ENCODE measurements at regions not wholly inside any gene's neighbourhood (a gene's known extent, or its start where the extent isn't known, plus 50 kb on each side); places are given as distances from the start of the nearest gene placed in this dataset.

DNA sequence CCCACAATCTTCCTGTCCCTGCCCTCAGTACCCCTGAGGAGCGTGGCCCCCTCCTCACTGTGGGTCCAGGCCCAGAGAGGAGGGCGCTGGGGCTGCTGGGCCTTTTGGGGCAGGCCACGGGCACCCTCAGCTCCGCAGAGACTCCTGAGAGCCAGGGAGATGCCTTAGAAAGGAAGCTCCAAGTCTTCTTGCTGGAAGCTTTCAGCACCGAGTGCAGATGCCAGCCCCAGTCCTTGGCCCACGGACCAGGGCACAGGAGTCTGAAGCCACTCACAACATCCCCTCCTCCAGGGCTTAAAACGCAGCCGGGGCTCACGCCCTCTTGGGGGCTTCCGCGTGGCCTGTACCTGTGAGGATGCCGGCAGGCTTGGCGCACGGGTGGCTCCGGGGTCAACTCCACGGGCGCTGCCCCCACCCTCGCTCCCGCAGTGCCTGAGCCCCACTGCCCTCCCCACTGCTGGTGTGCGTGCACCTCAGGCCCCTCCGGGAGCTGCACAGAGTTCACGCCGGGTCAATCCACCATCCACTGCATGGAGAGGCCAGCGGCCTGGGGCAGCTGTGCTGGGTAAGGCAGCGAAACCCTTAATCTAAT lies 72.1 kb upstream of the CTDP1 start:
- no peak overlapping the region for H3K4me3 ChIP-seq (ENCODE audit: low read depth, low read length)
- no peak for DNase-seq (ENCODE audit: low read depth)
- TF ChIP-seq, protein P1, sequence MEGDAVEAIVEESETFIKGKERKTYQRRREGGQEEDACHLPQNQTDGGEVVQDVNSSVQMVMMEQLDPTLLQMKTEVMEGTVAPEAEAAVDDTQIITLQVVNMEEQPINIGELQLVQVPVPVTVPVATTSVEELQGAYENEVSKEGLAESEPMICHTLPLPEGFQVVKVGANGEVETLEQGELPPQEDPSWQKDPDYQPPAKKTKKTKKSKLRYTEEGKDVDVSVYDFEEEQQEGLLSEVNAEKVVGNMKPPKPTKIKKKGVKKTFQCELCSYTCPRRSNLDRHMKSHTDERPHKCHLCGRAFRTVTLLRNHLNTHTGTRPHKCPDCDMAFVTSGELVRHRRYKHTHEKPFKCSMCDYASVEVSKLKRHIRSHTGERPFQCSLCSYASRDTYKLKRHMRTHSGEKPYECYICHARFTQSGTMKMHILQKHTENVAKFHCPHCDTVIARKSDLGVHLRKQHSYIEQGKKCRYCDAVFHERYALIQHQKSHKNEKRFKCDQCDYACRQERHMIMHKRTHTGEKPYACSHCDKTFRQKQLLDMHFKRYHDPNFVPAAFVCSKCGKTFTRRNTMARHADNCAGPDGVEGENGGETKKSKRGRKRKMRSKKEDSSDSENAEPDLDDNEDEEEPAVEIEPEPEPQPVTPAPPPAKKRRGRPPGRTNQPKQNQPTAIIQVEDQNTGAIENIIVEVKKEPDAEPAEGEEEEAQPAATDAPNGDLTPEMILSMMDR (conservative IDR thresholded peaks at IDR 0.05; ENCODE audit: low read depth, low read length) = no peak

DNA sequence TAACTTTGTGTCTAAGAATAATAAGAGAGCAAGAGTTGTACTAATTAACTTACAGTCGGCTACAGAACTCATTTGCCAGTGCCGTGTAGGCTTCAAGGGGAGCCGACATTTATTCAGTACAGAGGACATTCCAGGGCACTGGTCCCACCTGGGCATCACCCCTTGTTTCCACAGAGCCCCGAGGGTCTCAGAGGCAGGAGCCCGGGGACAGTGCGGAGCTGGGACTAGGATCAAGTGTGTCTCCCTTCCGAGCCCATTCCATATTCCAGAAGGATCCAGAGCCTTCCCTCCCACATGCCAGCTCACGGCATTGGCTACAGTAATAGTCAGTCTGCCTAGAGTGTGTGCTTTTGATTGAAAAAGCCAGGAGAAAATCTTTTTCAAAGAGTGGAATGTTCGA lies 71.5 kb upstream of the CTDP1 start:
- TF ChIP-seq, protein P1 (conservative IDR thresholded peaks at IDR 0.05; ENCODE audit: low read depth, low read length) = no peak
- no peak overlapping the region for H3K4me3 ChIP-seq (ENCODE audit: low read depth, low read length)
- DNase-seq (ENCODE audit: low read depth) = no peak

DNA sequence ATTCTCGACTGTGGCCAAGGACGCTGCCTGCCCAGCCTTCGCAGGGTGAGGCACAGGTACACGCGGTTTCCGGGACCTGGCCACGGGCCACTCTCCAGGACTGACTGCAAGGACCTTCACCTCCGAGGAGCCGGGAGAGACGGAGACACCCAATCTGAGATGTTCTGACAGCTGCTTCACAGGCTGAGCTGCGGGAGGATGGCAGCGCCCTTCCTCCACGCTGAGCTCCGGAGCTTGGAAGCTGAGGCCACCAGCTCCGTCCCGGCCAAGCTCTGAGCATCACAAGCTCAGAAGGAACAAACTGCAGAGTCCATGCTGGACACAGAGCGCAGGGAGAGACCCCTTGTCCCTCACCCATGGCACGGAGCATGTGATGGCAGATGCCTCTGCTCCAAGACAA lies 71.1 kb upstream of the CTDP1 start:
- TF ChIP-seq, protein P1 (conservative IDR thresholded peaks at IDR 0.05; ENCODE audit: low read depth, low read length) = no peak
- H3K4me3 ChIP-seq (ENCODE audit: low read depth, low read length) = no peak overlapping the region
- DNase-seq (ENCODE audit: low read depth) = no peak

DNA sequence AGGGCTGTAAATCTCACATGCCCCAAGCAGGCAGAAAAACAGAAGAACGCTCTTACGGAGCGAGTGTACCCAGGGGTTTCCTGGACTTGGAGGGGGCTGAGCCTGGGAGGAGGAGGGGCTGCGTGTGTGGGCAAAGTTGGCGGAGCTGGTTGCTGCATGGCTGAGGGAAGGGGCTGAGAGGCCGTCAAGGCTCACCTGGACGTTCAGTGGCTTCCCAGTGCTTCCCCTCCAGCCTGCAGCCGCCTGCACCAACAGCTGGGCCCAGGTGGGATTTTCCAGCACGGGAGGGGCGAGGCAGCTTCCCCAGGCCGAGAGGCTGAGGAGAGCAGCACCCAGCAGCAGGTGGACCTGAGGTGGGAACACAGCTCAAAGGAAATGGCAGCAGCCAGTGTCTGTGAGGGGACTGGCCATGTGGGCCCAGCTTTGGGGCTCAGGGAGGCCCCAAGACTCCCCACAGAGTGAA lies 70.6 kb upstream of the CTDP1 start:
- no peak overlapping the region for H3K4me3 ChIP-seq (ENCODE audit: low read depth, low read length)
- TF ChIP-seq, protein P1 (conservative IDR thresholded peaks at IDR 0.05; ENCODE audit: low read depth, low read length) = no peak

DNA sequence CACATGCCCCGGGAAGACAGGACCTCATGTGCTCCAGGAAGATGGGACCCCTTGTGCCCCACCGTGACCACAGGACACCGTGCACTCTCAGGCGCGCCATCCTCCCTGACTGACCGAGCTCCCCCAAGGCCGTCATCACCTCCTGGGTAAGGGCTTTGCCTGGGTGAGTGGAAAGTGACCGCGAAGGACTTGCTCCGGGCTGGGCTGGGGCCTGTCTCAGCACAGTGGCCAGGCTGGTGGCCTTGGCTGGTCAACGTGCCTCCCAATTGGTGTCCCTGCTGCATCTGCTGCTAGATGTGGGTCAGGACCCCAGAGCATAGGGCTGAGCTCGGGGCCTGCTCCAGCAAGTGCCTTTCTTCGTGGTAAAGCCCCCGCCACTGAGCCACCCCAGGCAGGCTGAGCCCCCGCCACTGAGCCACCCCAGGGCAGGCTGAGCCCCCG lies 69.7 kb upstream of the CTDP1 start:
- DNase-seq (ENCODE audit: low read depth) = no peak
- TF ChIP-seq, protein P1 (conservative IDR thresholded peaks at IDR 0.05; ENCODE audit: low read depth, low read length) = no peak
- no peak overlapping the region for H3K4me3 ChIP-seq (ENCODE audit: low read depth, low read length)

More for the DNA sequence above, 70.6 kb upstream of the CTDP1 start:
- no peak for DNase-seq (ENCODE audit: low read depth)

DNA sequence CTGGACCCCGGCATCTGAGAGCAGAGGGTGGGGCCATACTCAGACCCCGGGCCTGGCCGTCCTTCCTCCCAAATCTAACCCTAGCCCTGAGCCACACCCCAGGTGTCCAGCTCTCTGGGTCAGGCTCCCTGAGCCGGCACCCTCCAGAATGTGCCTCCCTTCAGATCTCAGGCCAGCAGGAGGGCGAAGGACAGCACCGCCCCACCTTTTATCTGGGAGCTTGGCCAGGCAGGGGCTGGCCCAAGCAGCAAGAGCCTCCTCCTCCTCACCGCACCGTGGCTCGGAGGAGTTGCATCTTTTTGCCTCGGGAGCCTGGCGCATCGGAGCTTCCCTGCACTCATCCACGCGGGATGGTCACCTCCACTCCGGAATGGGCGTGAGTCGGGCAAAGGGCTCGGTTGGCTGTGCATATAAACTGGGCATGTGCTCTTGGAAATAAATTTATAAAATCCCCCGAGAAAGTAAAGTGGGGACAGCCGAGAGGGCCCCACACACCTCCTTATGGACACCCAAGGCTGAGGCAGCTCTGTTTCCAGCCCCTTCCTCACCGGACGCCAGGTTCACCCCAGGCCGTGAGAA lies 69.1 kb upstream of the CTDP1 start:
- no peak overlapping the region for H3K4me3 ChIP-seq (ENCODE audit: low read depth, low read length)
- DNase-seq (ENCODE audit: low read depth) = no peak

More for the DNA sequence above, 69.1 kb upstream of the CTDP1 start:
- TF ChIP-seq, protein P1 (conservative IDR thresholded peaks at IDR 0.05; ENCODE audit: low read depth, low read length) = no peak
